B cell (primary cell): ENCODE measurements at regions not wholly inside any gene's neighbourhood (a gene's known extent, or its start where the extent isn't known, plus 50 kb on each side); places are given as distances from the start of the nearest gene placed in this dataset.
"Not testable (repeated sequence)": the region's sequence is repeated elsewhere in the genome, so short reads cannot be mapped to it uniquely, and the experiment has no call there.

ENCODE experiments used
- EZH2 ChIP-seq: IDR thresholded peaks from 2 replicates; pipeline ENCODE4 v1.6.1; 2012; ENCODE audit warnings: borderline replicate concordance, low read depth, mild to moderate bottlenecking, moderate library complexity, low read length; ENCODE audit not compliant: insufficient read depth, poor library complexity, severe bottlenecking
- TF ChIP-seq, protein P1 (sequence below): fragments of 200-600 bp; IDR thresholded peaks from one replicate; pipeline ENCODE4 v1.8.0; 2022; ENCODE audit warnings: antibody characterized with exemption, mild to moderate bottlenecking

DNA sequence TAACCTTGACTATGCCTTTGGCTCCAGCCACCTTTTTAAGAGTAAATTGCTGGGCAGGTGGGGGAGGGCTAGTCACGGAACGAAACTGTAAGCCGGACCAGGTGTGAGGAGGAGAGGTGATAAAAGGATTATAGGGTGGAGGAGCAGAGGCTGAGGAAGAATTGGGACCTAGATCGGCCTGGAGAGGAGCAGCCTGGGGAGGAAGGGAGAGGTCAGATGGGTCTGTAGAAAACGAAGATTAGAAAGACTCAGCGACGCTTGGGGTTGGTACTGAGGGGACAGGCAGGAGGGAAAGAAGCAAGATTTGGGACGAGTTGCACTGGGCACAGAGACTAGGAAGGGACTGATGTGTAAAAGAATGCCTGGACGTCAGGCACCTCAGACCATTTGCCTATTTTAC lies 87.2 kb upstream of the MAP3K7 start:
- TF ChIP-seq, protein P1, sequence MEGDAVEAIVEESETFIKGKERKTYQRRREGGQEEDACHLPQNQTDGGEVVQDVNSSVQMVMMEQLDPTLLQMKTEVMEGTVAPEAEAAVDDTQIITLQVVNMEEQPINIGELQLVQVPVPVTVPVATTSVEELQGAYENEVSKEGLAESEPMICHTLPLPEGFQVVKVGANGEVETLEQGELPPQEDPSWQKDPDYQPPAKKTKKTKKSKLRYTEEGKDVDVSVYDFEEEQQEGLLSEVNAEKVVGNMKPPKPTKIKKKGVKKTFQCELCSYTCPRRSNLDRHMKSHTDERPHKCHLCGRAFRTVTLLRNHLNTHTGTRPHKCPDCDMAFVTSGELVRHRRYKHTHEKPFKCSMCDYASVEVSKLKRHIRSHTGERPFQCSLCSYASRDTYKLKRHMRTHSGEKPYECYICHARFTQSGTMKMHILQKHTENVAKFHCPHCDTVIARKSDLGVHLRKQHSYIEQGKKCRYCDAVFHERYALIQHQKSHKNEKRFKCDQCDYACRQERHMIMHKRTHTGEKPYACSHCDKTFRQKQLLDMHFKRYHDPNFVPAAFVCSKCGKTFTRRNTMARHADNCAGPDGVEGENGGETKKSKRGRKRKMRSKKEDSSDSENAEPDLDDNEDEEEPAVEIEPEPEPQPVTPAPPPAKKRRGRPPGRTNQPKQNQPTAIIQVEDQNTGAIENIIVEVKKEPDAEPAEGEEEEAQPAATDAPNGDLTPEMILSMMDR = not testable (repeated sequence)
- not testable (repeated sequence) for TF ChIP-seq EZH2
